ENCODE measurements at regions not wholly inside any gene's neighbourhood (a gene's known extent, or its start where the extent isn't known, plus 50 kb on each side); places are given as distances from the start of the nearest gene placed in this dataset.

GRCh38 chr9:16025627-16026026 lies 472.8 kb downstream of the CCDC171 start:
- DNase-seq = no peak

- DNase-seq = no peak
These were observed 474.0 kb downstream of the CCDC171 start for GRCh38 chr9:16026886-16027285.

- no peak for DNase-seq
These were observed 475.7 kb downstream of the CCDC171 start for GRCh38 chr9:16028548-16028947.

- DNase-seq = no peak
These were observed 476.3 kb downstream of the CCDC171 start for GRCh38 chr9:16029046-16029615.

- DNase-seq = no peak
These were observed 477.0 kb downstream of the CCDC171 start for GRCh38 chr9:16029796-16030363.

- no peak for DNase-seq
These were observed 477.8 kb downstream of the CCDC171 start for GRCh38 chr9:16030528-16031185.

- no peak for DNase-seq
These were observed 478.6 kb downstream of the CCDC171 start for GRCh38 chr9:16031486-16031885.

- DNase-seq = no peak
These were observed 479.1 kb downstream of the CCDC171 start for GRCh38 chr9:16031971-16032370.

GRCh38 chr9:16032799-16033198 lies 480.0 kb downstream of the CCDC171 start:
- no peak for DNase-seq

- DNase-seq = no peak
These were observed 480.4 kb downstream of the CCDC171 start for GRCh38 chr9:16033253-16033652.

- no peak for DNase-seq
These were observed 481.3 kb downstream of the CCDC171 start for GRCh38 chr9:16033921-16034691.

GRCh38 chr9:16039218-16039987 lies 486.6 kb downstream of the CCDC171 start:
- no peak for DNase-seq

GRCh38 chr9:16039988-16040761 lies 487.3 kb downstream of the CCDC171 start:
- no peak for DNase-seq

- DNase-seq = no peak
These were observed 491.1 kb downstream of the CCDC171 start for GRCh38 chr9:16043756-16044578.

- no peak for DNase-seq
These were observed 491.7 kb downstream of the CCDC171 start for GRCh38 chr9:16044579-16044881.

GRCh38 chr9:16045651-16046280 lies 492.9 kb downstream of the CCDC171 start:
- no peak for DNase-seq

- DNase-seq = no peak
These were observed 493.9 kb downstream of the CCDC171 start for GRCh38 chr9:16046713-16047112.

- no peak for DNase-seq
These were observed 495.3 kb downstream of the CCDC171 start for GRCh38 chr9:16048129-16048528.

GRCh38 chr9:16052146-16052545 lies 499.3 kb downstream of the CCDC171 start:
- no peak for DNase-seq

GRCh38 chr9:16052757-16053530 lies 500.1 kb downstream of the CCDC171 start:
- no peak for DNase-seq
